Calu3 (cell line): ENCODE measurements at regions not wholly inside any gene's neighbourhood (a gene's known extent, or its start where the extent isn't known, plus 50 kb on each side); places are given as distances from the start of the nearest gene placed in this dataset.

Experiments
- BruUV-seq: library from RNA; stranded (reverse); fragments of 400-500 nt; replicated peaks from 2 replicates; lab custom pipeline; 2021; lab: Mats Ljungman, UMichigan
- CTCF ChIA-PET: fragments of 300-600 bp; sonication (Branson Sonifier 250); formaldehyde crosslinking; loops from one replicate; lab custom pipeline; 2022; ENCODE audit warnings: antibody characterized with exemption; lab: Charles Lee
- DNase-seq: peaks from one replicate; pipeline ENCODE4 v3.0.0; 2022
- H3K27ac Mint-ChIP-seq: one replicate; pipeline ENCODE4 v1.8.0; 2022; ENCODE audit warnings: mixed read lengths; ENCODE audit not compliant: unreplicated experiment
- H3K27me3 Mint-ChIP-seq: one replicate; pipeline ENCODE4 v1.8.0; 2022; ENCODE audit warnings: mixed read lengths; ENCODE audit not compliant: unreplicated experiment
- H3K36me3 Mint-ChIP-seq: one replicate; pipeline ENCODE4 v1.8.0; 2022; ENCODE audit warnings: mild to moderate bottlenecking, moderate library complexity, mixed read lengths; ENCODE audit not compliant: insufficient read depth, unreplicated experiment
- H3K4me1 Mint-ChIP-seq: one replicate; pipeline ENCODE4 v1.8.0; 2022; ENCODE audit warnings: mild to moderate bottlenecking, low read depth, mixed read lengths; ENCODE audit not compliant: unreplicated experiment
- H3K4me3 Mint-ChIP-seq: one replicate; pipeline ENCODE4 v1.8.0; 2022; ENCODE audit warnings: mild to moderate bottlenecking, low read depth, moderate library complexity, mixed read lengths; ENCODE audit not compliant: unreplicated experiment
- H3K9me3 Mint-ChIP-seq: one replicate; pipeline ENCODE4 v1.8.0; 2022; ENCODE audit warnings: low read depth, mixed read lengths; ENCODE audit not compliant: unreplicated experiment
- CTCF ChIP-seq: fragments of 200-600 bp; IDR thresholded peaks from one replicate; pipeline ENCODE4 v1.8.0; 2022; ENCODE audit warnings: antibody characterized with exemption; ENCODE audit not compliant: unreplicated experiment
- intact Hi-C: fragments of 100-400 bp; cut with micrococcal nuclease; formaldehyde crosslinking; loops from one replicate; pipeline ENCODE4 v1.10.0; 2022; ENCODE audit not compliant: unreplicated experiment

GRCh38 chr15:100784493-100785180 is 95.0 kb upstream of the ALDH1A3 start:
- Mint-ChIP-seq H3K9me3 (no peaks in the 10 kb centered on the region), H3K36me3 (no peaks in the 10 kb centered on the region), H3K27ac (no peak overlapping the region), H3K27me3 (no peaks in the 10 kb centered on the region), H3K4me1 (no peaks in the 10 kb centered on the region), H3K4me3 (no peak overlapping the region)
- TF ChIP-seq CTCF: no peak
- no peak for DNase-seq
- CTCF ChIA-PET: no interaction called here
- intact Hi-C loops: no loop called here
- BruUV-seq: no TSS peak

- no peaks in the 10 kb centered on the region for H3K27me3 Mint-ChIP-seq
- no peak for DNase-seq
- no TSS peak for BruUV-seq
- CTCF ChIA-PET: no interaction called here
- no peaks in the 10 kb centered on the region for H3K4me1 Mint-ChIP-seq
- TF ChIP-seq CTCF: no peak
- H3K27ac Mint-ChIP-seq: no peak overlapping the region
- H3K9me3 Mint-ChIP-seq: no peaks in the 10 kb centered on the region
- no peak overlapping the region for H3K4me3 Mint-ChIP-seq
- intact Hi-C loops: no loop called here
- no peaks in the 10 kb centered on the region for H3K36me3 Mint-ChIP-seq
Measured at GRCh38 chr15:100785181-100786138, 94.2 kb upstream of the ALDH1A3 start.

GRCh38 chr15:100786139-100786531 is 93.5 kb upstream of the ALDH1A3 start:
- DNase-seq: no peak
- H3K27ac Mint-ChIP-seq: no peak overlapping the region
- no peak for TF ChIP-seq CTCF
- no peak overlapping the region for H3K4me3 Mint-ChIP-seq
- CTCF ChIA-PET: no interaction called here
- no peaks in the 10 kb centered on the region for H3K36me3 Mint-ChIP-seq
- no peaks in the 10 kb centered on the region for H3K27me3 Mint-ChIP-seq
- intact Hi-C loops: no loop called here
- peaks cover 2% of the 10 kb centered on the region for H3K9me3 Mint-ChIP-seq
- H3K4me1 Mint-ChIP-seq: no peaks in the 10 kb centered on the region
- BruUV-seq: no TSS peak

- CTCF ChIA-PET: no interaction called here
Measured at GRCh38 chr15:100786901-100787566, 92.6 kb upstream of the ALDH1A3 start.

More at GRCh38 chr15:100786901-100787566, 92.6 kb upstream of the ALDH1A3 start:
- Mint-ChIP-seq H3K4me3 (no peak overlapping the region), H3K9me3 (peaks cover 2% of the 10 kb centered on the region), H3K27me3 (no peaks in the 10 kb centered on the region), H3K4me1 (no peaks in the 10 kb centered on the region), H3K36me3 (no peaks in the 10 kb centered on the region), H3K27ac (no peak overlapping the region)
- TF ChIP-seq CTCF: no peak
- intact Hi-C loops: no loop called here
- no TSS peak for BruUV-seq
- no peak for DNase-seq
